K562 (cell line): ENCODE measurements at regions not wholly inside any gene's neighbourhood (a gene's known extent, or its start where the extent isn't known, plus 50 kb on each side); places are given as distances from the start of the nearest gene placed in this dataset.

Experiments used
- EP300 ChIP-seq: IDR thresholded peaks from 2 replicates; pipeline ENCODE4 v1.6.1; 2012; ENCODE audit warnings: low read length, improper control_type of control experiment
- SUPT5H ChIP-seq: fragments of 450-650 bp; IDR thresholded peaks from 2 replicates; pipeline ENCODE4 v1.6.1; 2016
- ZSCAN29 ChIP-seq: fragments of 450-650 bp; IDR thresholded peaks from 2 replicates; pipeline ENCODE4 v1.6.1; 2017
- TF ChIP-seq, protein P1 (sequence below), 2 experiments: fragments of 450-650 bp; formaldehyde crosslinking in 1 of 2; IDR thresholded peaks; 2 replicates each; pipeline versions ENCODE4 v1.4.0 to v1.6.1; 2014 to 2020; ENCODE audit warnings: mild to moderate bottlenecking in 2 of 2, borderline replicate concordance in 1 of 2, low read depth in 1 of 2
- TF ChIP-seq, protein P2 (sequence below), 2 experiments: fragments of 200-800 bp in 1 of 2; sonication (Bioruptor generic) in 1 of 2; sonication (generic) in 1 of 2; formaldehyde crosslinking in 1 of 2; IDR thresholded peaks in 1 of 2; conservative IDR thresholded peaks in 1 of 2; 2 replicates each; pipeline versions ENCODE4 v1.5.0 to v1.6.1; 2016 to 2020; ENCODE audit warnings: missing compliant biosample characterization in 1 of 2, missing genetic modification characterization in 1 of 2, missing genetic modification reagents in 1 of 2

DNA sequence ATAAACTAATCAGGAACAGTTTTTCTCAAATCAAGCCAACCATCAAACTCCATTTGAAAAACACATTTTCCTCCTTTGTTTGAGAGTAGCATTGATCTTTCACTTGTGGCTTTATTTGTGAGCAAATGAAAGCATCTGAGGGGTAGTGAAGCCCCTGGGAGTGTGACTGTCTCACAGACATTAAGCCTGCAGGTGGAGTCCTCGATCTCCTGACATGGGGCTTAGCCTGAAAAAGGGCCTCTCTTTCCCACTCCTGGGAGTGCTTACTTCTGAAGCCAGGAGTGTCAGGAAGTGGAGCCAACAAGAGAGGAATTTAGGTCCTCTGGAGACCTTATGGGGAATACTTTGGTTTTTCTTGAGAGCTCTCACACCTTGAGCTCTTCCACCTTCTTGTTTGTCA is 158.2 kb upstream of the SFRP2 start (continued):
- TF ChIP-seq, protein P1, sequence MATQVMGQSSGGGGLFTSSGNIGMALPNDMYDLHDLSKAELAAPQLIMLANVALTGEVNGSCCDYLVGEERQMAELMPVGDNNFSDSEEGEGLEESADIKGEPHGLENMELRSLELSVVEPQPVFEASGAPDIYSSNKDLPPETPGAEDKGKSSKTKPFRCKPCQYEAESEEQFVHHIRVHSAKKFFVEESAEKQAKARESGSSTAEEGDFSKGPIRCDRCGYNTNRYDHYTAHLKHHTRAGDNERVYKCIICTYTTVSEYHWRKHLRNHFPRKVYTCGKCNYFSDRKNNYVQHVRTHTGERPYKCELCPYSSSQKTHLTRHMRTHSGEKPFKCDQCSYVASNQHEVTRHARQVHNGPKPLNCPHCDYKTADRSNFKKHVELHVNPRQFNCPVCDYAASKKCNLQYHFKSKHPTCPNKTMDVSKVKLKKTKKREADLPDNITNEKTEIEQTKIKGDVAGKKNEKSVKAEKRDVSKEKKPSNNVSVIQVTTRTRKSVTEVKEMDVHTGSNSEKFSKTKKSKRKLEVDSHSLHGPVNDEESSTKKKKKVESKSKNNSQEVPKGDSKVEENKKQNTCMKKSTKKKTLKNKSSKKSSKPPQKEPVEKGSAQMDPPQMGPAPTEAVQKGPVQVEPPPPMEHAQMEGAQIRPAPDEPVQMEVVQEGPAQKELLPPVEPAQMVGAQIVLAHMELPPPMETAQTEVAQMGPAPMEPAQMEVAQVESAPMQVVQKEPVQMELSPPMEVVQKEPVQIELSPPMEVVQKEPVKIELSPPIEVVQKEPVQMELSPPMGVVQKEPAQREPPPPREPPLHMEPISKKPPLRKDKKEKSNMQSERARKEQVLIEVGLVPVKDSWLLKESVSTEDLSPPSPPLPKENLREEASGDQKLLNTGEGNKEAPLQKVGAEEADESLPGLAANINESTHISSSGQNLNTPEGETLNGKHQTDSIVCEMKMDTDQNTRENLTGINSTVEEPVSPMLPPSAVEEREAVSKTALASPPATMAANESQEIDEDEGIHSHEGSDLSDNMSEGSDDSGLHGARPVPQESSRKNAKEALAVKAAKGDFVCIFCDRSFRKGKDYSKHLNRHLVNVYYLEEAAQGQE (IDR thresholded peaks at IDR 0.05; ENCODE audit: borderline replicate concordance): no peak
- TF ChIP-seq, protein P1 (CRISPR knock-in tag; IDR thresholded peaks at IDR 0.05; ENCODE audit: low read depth): no peak
- TF ChIP-seq EP300 (no peak), ZSCAN29 (no peak), SUPT5H (no peak)
- TF ChIP-seq, protein P2, sequence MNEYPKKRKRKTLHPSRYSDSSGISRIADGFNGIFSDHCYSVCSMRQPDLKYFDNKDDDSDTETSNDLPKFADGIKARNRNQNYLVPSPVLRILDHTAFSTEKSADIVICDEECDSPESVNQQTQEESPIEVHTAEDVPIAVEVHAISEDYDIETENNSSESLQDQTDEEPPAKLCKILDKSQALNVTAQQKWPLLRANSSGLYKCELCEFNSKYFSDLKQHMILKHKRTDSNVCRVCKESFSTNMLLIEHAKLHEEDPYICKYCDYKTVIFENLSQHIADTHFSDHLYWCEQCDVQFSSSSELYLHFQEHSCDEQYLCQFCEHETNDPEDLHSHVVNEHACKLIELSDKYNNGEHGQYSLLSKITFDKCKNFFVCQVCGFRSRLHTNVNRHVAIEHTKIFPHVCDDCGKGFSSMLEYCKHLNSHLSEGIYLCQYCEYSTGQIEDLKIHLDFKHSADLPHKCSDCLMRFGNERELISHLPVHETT (CRISPR knock-in tag; conservative IDR thresholded peaks at IDR 0.05 in 1 of 2, IDR thresholded peaks at IDR 0.05 in 1 of 2): no peak
